GM21367 (cell line): ENCODE measurements at regions not wholly inside any gene's neighbourhood (a gene's known extent, or its start where the extent isn't known, plus 50 kb on each side); places are given as distances from the start of the nearest gene placed in this dataset.

Experiments
- ATAC-seq: cut with Tn5 transposase; IDR thresholded peaks from one replicate; pipeline ENCODE4 v1.9.1; 2021; ENCODE audit not compliant: unreplicated experiment

DNA sequence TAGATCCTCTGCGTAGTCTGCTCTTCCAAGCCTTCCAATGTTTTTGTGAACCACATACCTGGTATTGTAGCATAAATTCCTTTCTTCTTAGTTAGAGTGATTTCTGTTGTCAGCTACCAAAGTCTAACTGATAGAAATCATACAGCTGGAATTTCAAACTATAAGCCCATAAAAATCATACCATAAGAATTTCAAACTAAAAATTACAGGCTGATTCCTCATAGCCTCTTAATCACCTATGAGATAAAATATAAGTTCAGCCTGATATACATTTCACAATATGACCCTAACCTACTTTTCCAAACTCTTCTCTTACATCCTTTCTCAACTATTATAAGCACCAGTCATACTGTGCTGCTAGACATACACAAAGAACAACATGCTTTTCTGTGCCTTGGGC is 64.8 kb downstream of the PTHLH start:
- ATAC-seq = no peak

DNA sequence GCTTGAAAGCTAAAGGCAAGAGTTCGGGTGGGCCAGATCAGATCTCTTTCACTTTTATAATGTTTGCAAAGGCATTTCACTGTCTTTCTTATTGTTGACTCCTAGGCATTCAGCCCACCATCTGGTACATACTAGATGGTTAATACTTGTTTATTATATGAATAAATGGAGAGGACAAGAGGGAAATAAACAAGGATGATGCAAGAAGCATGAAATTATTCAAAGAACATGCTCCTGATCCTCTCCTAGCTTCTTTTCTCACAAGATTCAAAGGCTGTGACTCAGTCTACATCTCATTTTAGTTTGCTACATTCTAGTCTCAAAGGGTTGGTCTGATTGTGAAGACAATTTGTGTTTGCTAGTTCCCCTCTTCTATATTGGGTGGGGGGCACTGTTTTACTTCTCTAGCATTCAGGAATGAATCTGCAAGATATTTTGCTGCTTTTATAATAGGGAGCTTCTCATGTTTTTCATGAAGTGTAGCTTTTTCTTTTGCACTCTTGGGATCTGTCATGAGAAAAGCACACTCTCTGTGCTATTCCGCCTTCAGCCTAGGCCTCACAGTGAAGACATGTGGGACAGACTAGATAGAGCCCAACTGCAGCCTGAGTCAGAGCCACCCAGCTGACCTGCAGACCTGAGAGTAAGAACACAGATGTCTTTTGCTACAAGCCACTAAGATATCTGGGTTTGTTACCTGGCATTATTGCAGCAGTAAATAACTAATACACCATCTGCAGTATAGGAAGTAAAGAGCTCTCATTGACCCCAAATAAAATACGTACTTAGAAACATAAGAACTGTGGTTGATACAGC is 65.7 kb downstream of the PTHLH start:
- ATAC-seq = no peak

DNA sequence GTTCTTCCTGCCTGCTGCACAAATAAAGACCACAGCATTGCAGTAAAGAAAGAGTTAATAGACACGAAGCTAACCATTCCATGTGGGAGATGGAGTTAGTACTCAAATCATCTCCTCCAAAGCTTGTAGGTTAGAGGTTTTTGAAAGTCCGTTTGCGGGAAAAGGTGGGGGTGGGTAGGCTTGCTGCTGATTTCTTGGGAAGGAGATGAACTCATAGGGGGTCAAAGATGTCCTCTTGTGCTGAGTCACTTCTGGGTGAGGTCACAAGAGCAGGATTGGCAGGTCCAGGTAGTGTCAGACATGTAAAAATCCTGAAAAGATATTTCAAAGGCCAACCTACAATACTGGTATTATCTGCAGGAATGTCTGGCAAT is 66.4 kb downstream of the PTHLH start:
- ATAC-seq = no peak

DNA sequence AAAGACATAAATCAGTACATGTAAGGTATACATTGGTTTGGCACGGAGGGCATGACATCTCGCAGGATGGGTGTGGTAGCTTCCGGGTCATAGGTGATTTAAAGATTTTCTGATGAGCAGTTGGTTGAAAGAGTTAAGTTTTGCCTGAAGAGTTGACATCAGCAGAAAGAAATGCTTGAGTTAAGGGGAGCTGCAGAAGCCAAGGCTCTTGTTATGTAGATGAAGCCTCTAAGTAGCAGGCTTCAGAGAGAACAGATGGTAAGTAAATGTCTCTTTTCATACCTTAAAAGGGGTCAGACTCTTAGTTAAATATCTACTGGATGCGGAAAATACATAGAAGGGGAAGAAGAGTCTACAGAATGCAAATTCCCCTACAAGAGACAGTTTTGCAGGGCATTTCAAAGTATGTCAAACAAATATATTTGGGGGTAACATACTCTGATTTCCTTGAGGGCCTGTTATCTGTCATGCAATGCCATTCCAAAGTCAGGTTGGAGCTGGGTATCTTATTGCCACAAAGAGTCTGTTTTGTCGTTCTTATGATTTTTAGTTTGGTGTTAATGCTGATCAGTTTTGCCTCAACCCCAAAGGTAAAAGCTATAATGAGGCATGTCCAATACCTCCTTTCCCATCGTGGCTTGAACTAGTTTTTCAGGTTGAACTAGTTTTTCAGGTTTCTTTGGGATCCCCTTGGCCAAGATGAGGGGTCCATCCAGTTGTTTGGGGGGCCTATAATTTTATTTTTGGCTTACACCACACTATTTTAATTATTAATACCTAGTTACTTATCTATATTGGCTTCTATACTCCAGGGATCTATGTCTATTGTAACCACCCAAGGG is 67.0 kb downstream of the PTHLH start:
- no peak for ATAC-seq

DNA sequence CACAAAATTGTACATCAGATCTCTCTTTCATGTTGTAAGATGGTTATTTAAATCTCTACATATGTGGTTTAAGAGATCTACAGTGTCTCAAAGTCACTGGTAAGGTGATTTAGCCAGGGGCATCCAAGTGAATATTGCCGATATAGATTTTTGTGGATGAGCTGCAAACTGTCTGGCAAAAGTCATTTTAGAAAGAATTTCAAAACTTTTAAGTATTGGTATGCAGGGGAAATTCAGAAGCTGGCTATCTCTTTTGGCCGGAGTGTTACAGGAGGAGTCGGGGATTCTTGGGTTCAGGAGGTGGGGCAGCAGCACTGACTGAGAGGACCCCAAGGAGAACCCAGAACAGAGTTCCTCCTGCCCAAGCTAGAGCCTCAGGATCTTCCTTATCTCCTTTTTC is 69.9 kb downstream of the PTHLH start:
- no peak for ATAC-seq

DNA sequence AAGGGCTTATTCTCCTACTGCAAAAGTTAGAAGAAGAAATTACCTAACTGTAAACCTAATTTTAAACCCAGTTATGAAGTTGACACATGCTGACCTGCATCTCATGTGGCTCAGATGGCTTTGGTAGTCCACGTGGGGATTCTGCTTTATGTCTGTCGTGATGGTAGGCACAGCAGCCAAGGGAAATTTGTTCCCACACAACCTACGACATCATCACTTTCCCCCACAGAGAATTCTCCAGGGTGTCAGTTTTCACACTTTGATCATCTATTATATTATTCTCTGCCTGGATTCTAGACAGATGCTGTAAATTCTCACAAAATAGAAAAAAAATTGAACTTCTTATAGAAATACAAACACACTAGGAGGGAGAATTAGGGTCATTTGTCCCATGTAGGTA is 70.6 kb downstream of the PTHLH start:
- ATAC-seq = no peak

DNA sequence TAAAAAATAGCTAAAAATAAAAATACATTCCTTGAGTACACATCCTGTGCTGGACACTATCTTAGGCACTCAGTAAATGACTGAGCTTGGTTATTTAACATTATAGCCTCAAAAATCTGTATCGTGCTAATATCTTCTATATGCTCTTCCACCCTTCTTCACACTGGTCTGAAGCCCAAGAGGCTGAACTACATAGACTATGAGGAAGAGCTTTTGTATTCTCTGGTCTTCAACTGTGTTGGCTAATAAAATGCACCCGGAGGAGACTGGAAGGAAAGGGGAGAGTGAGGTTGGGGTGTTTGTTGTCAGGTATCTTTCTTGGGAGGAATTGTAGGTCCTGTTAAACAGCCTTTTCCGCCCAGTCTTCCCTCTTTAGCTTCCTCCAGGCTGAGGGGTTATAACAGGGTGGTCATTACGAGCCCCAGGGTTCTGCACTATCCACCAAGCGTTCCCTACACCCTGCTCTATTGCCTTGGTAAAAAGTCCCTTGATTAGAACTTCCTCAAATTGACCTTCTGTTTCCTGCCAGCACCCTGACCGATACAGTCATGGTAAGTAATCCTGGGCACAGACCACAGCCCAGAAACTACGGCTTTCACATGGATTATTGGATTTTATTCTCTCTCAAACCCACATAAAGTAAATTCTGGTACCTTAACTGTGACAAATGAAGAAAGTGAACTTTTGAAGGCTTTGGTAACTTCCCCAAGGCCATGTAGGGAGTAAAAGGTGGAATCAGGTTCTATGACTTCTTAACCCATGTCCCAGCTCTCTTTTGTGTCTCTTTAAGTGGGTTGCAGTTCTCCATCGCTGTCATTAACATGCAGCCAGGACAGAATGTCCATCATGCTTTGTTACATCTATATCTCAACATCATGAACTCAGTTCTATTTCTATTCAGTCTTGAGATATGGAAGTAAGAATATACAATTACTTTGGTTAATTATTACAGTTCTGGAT is 71.3 kb downstream of the PTHLH start:
- ATAC-seq = no peak

DNA sequence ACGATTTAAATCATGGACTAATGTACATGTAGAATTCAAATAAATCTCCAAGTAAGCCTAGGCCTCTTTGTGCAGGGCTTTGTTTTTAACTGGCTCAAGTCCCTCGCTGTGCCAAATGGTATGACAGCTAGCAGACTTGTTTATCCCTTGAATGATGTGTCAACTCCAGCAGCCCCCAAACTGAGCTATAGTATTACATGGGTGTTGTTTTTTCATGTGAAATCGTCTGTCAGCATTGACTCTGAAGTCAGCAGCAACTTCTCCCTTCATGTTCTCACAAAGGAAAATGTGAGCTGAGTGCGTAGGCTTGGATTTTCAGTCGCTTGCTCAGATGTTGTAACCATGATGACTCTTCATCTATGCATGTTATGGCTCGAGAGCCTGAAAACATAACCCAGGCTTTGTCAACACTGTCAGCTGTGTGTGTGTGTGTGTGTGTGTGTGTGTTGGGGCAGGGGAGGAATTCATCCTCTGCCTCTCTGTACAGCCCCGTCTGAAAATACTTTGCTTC is 73.3 kb downstream of the PTHLH start:
- no peak for ATAC-seq

DNA sequence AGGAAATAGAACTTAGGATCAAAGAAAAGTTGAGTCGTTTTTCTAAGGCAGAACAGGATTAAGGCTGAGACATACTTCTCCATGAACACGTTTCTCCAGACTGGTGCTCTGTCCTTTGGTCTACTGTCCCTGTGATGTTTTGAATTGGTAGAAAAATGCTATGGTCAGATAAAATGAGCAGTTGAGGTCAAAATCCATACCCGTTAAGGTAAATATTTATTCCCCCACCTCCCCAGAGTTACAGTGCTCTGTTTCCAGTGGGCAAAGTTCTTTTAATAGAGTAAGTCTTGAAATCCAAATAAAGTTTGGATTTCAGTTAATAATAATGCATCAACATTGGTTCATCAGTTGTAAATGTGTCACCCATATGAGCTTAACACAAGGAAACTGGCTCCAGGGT is 74.5 kb downstream of the PTHLH start:
- no peak for ATAC-seq

DNA sequence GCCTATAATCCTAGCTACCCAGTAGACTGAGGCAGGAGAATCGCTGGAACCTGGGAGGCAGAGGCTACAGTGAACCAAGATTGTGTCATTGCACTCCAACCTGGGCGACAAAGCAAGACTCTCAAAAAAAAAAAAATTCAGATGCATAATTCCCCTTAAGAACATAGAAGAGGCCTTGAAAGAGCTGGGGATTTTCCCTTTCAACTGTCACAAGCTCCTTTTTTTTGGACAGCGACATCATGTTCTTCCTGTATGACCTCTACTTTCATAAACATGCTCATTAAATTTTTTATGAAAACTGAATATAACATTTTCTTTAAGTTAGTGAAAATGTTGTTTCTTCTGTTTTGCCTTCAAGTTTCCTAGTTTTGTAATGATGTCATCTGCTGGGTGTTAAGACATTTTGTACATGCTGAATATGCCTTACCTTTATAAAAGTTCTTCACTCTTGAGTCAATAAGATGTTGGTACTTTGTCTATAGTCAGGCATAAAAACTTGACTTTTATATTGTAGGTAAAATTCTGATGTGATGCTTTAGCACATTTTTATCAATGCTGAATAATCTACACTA is 76.0 kb downstream of the PTHLH start:
- ATAC-seq = no peak

DNA sequence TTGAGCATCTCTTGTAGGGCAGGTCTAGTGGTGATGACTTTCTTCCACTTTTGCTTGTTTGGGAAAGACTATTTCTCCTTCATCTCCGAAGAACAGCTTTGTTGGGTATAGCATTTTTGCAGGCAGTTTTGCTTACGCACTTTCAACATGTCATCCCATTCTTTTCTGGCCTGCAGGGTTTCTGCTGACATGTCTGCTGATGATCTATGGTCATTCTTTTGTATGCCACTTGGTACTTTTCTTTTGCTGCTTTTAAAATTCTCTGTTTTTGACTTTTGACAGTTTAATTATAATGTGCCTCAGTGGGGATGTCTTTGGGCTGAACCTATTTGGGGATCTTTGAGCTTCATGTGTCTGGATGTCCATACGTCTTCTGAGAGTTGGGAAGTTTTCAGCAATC is 78.2 kb downstream of the PTHLH start:
- ATAC-seq = no peak

DNA sequence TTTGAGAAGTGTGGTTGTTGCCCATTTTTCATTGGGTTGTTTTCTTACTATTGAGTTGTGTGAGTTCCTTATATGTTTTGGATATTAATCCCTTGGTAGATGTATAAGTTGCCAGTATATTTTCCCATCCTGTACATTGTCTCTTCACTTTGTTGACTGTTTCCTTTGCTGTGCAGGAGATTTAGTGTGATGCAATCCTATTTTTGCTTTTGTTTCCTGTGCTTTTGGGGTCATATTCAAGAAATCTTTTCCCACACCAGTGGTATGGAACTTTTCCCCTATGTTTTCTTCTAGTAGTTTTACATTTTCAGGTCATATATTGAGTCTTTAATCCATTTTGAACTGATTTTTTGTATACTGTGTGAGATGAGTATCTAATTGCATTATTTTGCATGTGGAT is 92.8 kb downstream of the PTHLH start:
- no peak for ATAC-seq

DNA sequence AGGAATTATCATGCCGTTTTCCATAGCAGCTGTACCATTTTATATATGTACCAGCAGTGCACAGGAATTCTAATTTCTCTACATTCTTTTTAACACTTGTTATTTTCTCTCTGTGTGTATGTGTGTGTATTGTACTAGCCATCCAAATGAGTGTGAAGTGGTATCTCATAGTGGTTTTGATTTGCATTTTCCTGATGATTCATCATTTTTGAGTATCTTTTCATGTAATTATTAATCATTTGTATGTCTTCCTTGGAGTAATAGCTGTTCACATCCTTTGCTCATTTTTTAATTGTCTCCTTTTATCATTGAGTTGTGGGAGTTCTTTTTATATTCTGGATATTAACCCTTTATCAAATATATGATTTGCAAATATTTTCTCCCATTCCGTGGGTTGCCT is 95.6 kb upstream of the MANSC4 start:
- no peak for ATAC-seq

DNA sequence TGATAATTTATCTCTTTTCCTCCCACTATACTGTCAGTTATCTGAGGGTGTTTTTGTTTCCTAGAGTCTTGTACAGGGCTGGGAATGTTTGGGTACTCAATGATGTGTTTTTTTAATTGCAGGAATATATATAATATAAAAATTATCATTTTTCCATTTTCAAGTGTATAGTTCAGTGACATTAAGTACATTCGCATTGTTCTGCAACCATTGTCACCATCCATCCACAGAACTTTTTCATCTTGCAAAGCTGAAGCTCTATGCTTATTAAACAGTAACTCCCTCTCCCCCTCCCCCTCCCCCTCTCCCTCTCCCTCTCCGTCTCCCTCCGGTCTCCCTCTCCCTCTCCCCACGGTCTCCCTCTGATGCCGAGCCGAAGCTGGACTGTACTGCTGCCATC is 93.0 kb upstream of the MANSC4 start:
- no peak for ATAC-seq

DNA sequence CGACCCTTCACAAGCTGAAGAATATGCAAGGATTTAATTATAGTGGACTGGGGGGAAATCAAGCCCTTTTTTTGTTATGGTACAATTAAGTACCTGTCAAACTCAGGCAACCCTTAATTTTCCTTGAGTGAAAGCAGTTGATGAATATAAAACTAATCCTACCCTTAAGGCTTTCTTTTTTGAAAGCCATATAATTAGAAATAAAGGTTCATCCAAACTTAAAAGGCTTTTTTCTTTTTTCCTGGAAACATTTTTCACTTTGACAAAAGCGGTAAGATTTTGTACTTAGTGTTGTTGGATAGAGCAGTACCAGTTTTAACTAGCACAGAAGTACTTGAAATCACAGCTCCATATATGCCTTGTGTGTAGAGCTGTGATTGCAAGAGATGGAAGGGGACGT is 91.9 kb upstream of the MANSC4 start:
- no peak for ATAC-seq

DNA sequence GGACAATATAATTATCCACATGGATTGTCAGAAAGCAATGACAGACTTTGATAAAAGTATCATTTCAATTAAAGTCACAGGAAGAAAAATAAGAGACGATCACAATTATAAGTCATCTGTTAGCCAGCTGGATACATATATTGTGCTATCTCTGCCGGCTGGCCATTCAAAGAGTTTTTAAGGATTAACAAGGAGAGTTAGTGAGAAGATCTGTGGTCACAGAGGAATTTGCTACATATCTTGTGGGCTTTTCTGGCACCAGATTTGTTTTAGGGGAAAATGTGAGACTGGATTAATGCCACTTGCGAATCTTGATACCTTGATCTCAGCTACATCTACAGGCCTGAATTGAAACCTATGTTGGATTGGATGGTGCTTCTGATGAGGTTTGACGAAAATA is 90.9 kb upstream of the MANSC4 start:
- no peak for ATAC-seq

DNA sequence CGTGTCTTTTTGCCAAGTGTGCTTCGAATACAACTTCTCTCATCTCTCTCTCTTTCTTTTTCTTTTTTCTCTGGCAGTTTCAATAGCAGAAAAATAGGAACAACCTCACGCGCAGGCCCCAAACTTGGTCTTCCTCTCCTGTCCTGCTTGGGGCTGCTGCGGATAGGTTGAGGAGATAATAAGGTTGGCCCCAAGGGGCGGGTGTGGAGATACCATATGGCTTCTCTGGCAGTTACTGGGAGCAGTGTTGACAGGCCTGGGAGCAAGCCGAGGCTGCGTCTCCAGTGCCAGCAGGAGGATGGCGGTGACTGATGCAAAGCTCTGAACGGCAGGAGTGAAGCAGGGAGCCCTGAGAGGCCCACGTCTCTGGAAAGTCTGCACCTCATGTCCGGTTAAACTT is 89.5 kb upstream of the MANSC4 start:
- no peak for ATAC-seq

DNA sequence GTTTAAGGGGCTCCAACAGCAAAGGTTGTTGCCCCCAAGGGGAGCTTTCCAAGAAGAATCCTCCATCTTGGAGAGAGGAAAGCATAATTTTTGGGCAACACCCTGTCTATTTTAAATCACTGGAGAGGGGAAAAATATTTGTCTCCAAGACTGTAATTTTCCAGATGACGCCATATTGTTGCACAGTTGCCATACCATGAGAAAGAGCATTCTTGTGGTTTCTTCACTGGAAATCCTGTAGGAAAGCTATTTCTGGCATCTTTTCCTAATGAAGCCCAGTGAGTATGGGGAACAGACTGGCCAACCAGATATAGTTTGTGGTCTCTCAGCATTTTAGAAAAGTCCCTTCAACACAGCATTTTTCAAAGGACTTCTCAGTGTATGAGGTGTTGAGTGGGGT is 88.1 kb upstream of the MANSC4 start:
- no peak for ATAC-seq

DNA sequence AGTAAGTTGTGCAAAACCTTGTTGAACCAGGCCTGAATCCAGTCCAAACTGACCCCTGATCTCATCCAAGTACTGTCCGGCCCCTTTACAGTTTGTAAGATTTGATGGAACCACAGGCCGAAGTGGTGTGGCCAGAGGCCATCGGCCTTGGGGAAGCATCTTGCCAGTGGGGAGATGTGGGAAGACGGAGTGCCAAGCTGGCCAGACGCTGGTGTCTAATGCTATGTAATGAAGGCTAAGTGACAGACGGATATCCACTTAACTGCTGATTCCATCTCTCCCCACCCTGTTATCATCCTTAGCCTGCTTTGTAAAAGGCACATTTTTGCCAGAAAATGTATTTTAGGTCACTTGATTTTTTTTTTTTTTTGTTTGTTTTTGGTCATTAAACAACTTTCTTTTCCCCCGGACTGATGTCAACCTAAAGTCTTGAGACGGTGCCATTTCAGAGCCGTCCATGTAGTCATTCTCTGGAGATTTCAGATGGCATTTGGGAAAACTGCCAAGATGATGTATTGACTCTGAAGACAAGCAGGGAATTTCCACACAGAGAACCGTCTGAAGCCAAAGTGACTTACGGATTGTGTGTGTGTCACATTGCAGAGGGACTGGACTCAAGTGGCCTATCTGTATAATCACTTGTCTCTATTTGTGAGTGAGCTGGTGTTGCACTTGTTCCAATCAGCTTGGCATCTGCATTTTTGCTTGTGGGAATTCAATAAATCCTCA is 86.5 kb upstream of the MANSC4 start:
- no peak for ATAC-seq

DNA sequence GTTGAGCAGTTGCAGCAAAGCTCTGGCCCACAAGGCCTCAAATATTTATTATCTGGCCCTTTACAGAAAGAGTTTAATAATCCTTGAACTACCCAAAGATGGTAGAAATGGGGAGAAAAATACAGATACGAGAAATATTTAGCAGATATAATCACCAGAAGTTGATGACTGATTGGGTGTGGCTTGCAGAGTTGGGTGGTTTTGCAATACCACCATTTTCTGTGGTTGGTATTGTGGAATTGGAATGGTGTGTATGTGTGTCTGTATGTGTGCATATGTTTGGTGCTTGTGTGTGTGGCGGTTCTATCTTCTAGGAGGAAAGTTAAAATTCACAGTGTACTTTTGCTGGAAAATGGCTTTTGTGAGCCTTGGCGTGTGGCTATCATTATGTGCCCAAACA is 85.4 kb upstream of the MANSC4 start:
- ATAC-seq = no peak
